HUES6 (cell line): ENCODE measurements at regions not wholly inside any gene's neighbourhood (a gene's known extent, or its start where the extent isn't known, plus 50 kb on each side); places are given as distances from the start of the nearest gene placed in this dataset.
"Not testable (repeated sequence)": the region's sequence is repeated elsewhere in the genome, so short reads cannot be mapped to it uniquely, and the experiment has no call there.

ENCODE experiments used
- H3K27ac ChIP-seq: 2 replicates; pipeline ENCODE4 v1.7.0; 2013; ENCODE audit warnings: low read depth, mild to moderate bottlenecking, low read length, inconsistent platforms
- H3K27me3 ChIP-seq: 2 replicates; pipeline ENCODE4 v1.6.1; 2013; ENCODE audit warnings: low read length; ENCODE audit not compliant: control insufficient read depth, insufficient read depth
- H3K36me3 ChIP-seq: 2 replicates; pipeline ENCODE4 v1.6.1; 2013; ENCODE audit warnings: low read length; ENCODE audit not compliant: control insufficient read depth, insufficient read depth
- H3K4me1 ChIP-seq: 2 replicates; pipeline ENCODE4 v1.6.1; 2013; ENCODE audit warnings: low read length; ENCODE audit not compliant: control insufficient read depth, insufficient read depth
- H3K4me3 ChIP-seq: 2 replicates; pipeline ENCODE4 v1.5.1; 2013; ENCODE audit warnings: low read depth, low read length
- H3K9ac ChIP-seq: one replicate; pipeline ENCODE4 v1.6.1; 2013; ENCODE audit warnings: mild to moderate bottlenecking, low read length
- H3K9me3 ChIP-seq: 2 replicates; pipeline ENCODE4 v1.6.1; 2013; ENCODE audit warnings: low read depth, low read length; ENCODE audit not compliant: control insufficient read depth, insufficient read depth

GRCh38 chr4:77263247-77263646 lies 106.2 kb downstream of the CCNG2 start:
- no peak overlapping the region for H3K4me3 ChIP-seq
- H3K9me3 ChIP-seq = peaks cover 24% of the 10 kb centered on the region
- H3K27ac ChIP-seq = no peak overlapping the region
- H3K27me3 ChIP-seq = no peaks in the 10 kb centered on the region; the same call in 1 of the 2 replicates
- H3K4me1 ChIP-seq = no peaks in the 10 kb centered on the region
- H3K36me3 ChIP-seq = no peaks in the 10 kb centered on the region
- H3K9ac ChIP-seq = no peak overlapping the region

- H3K9ac ChIP-seq, H3K4me1 ChIP-seq, H3K4me3 ChIP-seq, H3K27ac ChIP-seq, H3K36me3 ChIP-seq, H3K27me3 ChIP-seq: not testable (repeated sequence)
- H3K9me3 ChIP-seq = peaks cover 24% of the 10 kb centered on the region
Observed at GRCh38 chr4:77263976-77264375, 107.0 kb downstream of the CCNG2 start.

GRCh38 chr4:77264826-77265225 lies 107.8 kb downstream of the CCNG2 start:
- Histone ChIP-seq H3K4me1 (no peaks in the 10 kb centered on the region), H3K27me3 (peaks cover 6% of the 10 kb centered on the region; the same call in 1 of the 2 replicates), H3K27ac (no peak overlapping the region), H3K9ac (no peak overlapping the region), H3K9me3 (peaks cover 24% of the 10 kb centered on the region), H3K36me3 (no peaks in the 10 kb centered on the region), H3K4me3 (no peak overlapping the region)

GRCh38 chr4:77268108-77268507 lies 111.1 kb downstream of the CCNG2 start:
- Histone ChIP-seq H3K4me1 (no peaks in the 10 kb centered on the region), H3K4me3 (no peak overlapping the region), H3K9me3 (peaks cover 19% of the 10 kb centered on the region), H3K36me3 (no peaks in the 10 kb centered on the region), H3K27me3 (peaks cover 21% of the 10 kb centered on the region; the same call in 1 of the 2 replicates), H3K27ac (no peak overlapping the region), H3K9ac (no peak overlapping the region)

- no peaks in the 10 kb centered on the region for H3K4me1 ChIP-seq
- H3K27me3 ChIP-seq = peaks cover 21% of the 10 kb centered on the region; the same call in 1 of the 2 replicates
- peaks cover 7% of the 10 kb centered on the region; the same call in 1 of the 2 replicates for H3K9me3 ChIP-seq
Observed at GRCh38 chr4:77269505-77269904, 112.5 kb downstream of the CCNG2 start.

GRCh38 chr4:77273412-77273811 lies 116.4 kb downstream of the CCNG2 start:
- Histone ChIP-seq H3K27me3 (peaks cover 23% of the 10 kb centered on the region; the same call in 1 of the 2 replicates), H3K9me3 (no peaks in the 10 kb centered on the region), H3K27ac (no peak overlapping the region), H3K9ac (no peak overlapping the region), H3K4me1 (no peaks in the 10 kb centered on the region), H3K36me3 (no peaks in the 10 kb centered on the region), H3K4me3 (no peak overlapping the region)

More at GRCh38 chr4:77269505-77269904, 112.5 kb downstream of the CCNG2 start:
- H3K4me3 ChIP-seq = no peak overlapping the region
- H3K9ac ChIP-seq = no peak overlapping the region
- no peaks in the 10 kb centered on the region for H3K36me3 ChIP-seq
- no peak overlapping the region for H3K27ac ChIP-seq

- H3K4me1 ChIP-seq, H3K36me3 ChIP-seq, H3K4me3 ChIP-seq, H3K9me3 ChIP-seq, H3K9ac ChIP-seq, H3K27ac ChIP-seq: not testable (repeated sequence)
- H3K27me3 ChIP-seq = peaks cover 20% of the 10 kb centered on the region; the same call in 1 of the 2 replicates
Observed at GRCh38 chr4:77279114-77279513, 122.1 kb downstream of the CCNG2 start.

GRCh38 chr4:77282305-77282704 lies 125.3 kb downstream of the CCNG2 start:
- Histone ChIP-seq H3K27me3 (peaks cover 27% of the 10 kb centered on the region; the same call in 1 of the 2 replicates), H3K36me3 (no peaks in the 10 kb centered on the region), H3K27ac (no peak overlapping the region), H3K4me3 (no peak overlapping the region), H3K9me3 (no peaks in the 10 kb centered on the region), H3K9ac (no peak overlapping the region), H3K4me1 (no peaks in the 10 kb centered on the region)

- peaks cover 25% of the 10 kb centered on the region; the same call in 1 of the 2 replicates for H3K27me3 ChIP-seq
- no peaks in the 10 kb centered on the region for H3K9me3 ChIP-seq
- H3K4me1 ChIP-seq = no peaks in the 10 kb centered on the region
- no peak overlapping the region for H3K9ac ChIP-seq
- no peak overlapping the region for H3K4me3 ChIP-seq
- no peak overlapping the region for H3K27ac ChIP-seq
- no peaks in the 10 kb centered on the region for H3K36me3 ChIP-seq
Observed at GRCh38 chr4:77284036-77284435, 127.0 kb downstream of the CCNG2 start.

GRCh38 chr4:77286906-77287305 lies 129.9 kb downstream of the CCNG2 start:
- no peak overlapping the region for H3K27ac ChIP-seq

GRCh38 chr4:77293426-77293825 lies 136.4 kb downstream of the CCNG2 start:
- Histone ChIP-seq H3K4me1 (no peaks in the 10 kb centered on the region), H3K9me3 (0 out of 2 replicates have a peak, but pooled peaks cover 2% of the 10 kb centered on the region), H3K4me3 (no peak overlapping the region), H3K36me3 (no peaks in the 10 kb centered on the region), H3K9ac (no peak overlapping the region), H3K27ac (no peak overlapping the region), H3K27me3 (no peaks in the 10 kb centered on the region; the same call in 1 of the 2 replicates)

More at GRCh38 chr4:77286906-77287305, 129.9 kb downstream of the CCNG2 start:
- Histone ChIP-seq H3K27me3 (peaks cover 20% of the 10 kb centered on the region; the same call in 1 of the 2 replicates), H3K9ac (no peak overlapping the region), H3K4me3 (no peak overlapping the region), H3K9me3 (no peaks in the 10 kb centered on the region), H3K36me3 (no peaks in the 10 kb centered on the region), H3K4me1 (no peaks in the 10 kb centered on the region)
